ENCODE measurements at regions not wholly inside any gene's neighbourhood (a gene's known extent, or its start where the extent isn't known, plus 50 kb on each side); places are given as distances from the start of the nearest gene placed in this dataset.

GRCh38 chr9:3664044-3664443 is 138.2 kb upstream of the RFX3 start (continued):
- TF ChIP-seq, protein P1, sequence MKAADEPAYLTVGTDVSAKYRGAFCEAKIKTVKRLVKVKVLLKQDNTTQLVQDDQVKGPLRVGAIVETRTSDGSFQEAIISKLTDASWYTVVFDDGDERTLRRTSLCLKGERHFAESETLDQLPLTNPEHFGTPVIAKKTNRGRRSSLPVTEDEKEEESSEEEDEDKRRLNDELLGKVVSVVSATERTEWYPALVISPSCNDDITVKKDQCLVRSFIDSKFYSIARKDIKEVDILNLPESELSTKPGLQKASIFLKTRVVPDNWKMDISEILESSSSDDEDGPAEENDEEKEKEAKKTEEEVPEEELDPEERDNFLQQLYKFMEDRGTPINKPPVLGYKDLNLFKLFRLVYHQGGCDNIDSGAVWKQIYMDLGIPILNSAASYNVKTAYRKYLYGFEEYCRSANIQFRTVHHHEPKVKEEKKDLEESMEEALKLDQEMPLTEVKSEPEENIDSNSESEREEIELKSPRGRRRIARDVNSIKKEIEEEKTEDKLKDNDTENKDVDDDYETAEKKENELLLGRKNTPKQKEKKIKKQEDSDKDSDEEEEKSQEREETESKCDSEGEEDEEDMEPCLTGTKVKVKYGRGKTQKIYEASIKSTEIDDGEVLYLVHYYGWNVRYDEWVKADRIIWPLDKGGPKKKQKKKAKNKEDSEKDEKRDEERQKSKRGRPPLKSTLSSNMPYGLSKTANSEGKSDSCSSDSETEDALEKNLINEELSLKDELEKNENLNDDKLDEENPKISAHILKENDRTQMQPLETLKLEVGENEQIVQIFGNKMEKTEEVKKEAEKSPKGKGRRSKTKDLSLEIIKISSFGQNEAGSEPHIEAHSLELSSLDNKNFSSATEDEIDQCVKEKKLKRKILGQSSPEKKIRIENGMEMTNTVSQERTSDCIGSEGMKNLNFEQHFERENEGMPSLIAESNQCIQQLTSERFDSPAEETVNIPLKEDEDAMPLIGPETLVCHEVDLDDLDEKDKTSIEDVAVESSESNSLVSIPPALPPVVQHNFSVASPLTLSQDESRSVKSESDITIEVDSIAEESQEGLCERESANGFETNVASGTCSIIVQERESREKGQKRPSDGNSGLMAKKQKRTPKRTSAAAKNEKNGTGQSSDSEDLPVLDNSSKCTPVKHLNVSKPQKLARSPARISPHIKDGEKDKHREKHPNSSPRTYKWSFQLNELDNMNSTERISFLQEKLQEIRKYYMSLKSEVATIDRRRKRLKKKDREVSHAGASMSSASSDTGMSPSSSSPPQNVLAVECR (CRISPR knock-in tag; IDR thresholded peaks at IDR 0.05; ENCODE audit: borderline replicate concordance) = no peak
- TF ChIP-seq, protein P2, sequence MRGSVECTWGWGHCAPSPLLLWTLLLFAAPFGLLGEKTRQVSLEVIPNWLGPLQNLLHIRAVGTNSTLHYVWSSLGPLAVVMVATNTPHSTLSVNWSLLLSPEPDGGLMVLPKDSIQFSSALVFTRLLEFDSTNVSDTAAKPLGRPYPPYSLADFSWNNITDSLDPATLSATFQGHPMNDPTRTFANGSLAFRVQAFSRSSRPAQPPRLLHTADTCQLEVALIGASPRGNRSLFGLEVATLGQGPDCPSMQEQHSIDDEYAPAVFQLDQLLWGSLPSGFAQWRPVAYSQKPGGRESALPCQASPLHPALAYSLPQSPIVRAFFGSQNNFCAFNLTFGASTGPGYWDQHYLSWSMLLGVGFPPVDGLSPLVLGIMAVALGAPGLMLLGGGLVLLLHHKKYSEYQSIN (CRISPR knock-in tag; IDR thresholded peaks at IDR 0.05; ENCODE audit: borderline replicate concordance) = no peak
- TF ChIP-seq, protein P3, sequence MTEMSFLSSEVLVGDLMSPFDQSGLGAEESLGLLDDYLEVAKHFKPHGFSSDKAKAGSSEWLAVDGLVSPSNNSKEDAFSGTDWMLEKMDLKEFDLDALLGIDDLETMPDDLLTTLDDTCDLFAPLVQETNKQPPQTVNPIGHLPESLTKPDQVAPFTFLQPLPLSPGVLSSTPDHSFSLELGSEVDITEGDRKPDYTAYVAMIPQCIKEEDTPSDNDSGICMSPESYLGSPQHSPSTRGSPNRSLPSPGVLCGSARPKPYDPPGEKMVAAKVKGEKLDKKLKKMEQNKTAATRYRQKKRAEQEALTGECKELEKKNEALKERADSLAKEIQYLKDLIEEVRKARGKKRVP (CRISPR knock-in tag; IDR thresholded peaks at IDR 0.05) = no peak
- TF ChIP-seq MXI1 (IDR thresholded peaks at IDR 0.05; ENCODE audit: borderline replicate concordance, low read depth, low read length) = no peak
- TF ChIP-seq ZNF530 (CRISPR knock-in tag; IDR thresholded peaks at IDR 0.05; ENCODE audit: low read depth) = no peak

DNA sequence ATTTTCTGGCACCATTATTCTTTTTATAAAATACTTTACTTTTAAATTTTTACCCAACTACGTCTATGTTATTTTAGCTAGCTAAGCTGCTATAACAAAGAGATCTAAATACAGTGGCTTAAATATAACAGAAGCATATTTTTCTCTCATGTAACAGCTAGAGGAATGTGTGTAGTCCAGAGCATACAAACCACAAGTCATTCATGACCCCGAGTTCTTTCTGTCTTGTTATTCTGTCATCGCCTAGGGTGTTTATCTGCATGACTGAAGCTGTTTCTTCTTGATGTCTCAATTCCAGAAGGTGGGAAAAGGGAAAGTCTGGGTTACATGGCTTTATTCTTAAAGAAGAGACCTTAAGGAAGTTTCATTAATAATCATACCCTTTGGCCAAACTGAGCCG is 136.9 kb upstream of the RFX3 start:
- Histone ChIP-seq H3K9ac (ENCODE audit: insufficient read depth, low read depth, low read length) (no peak overlapping the region), H2AFZ (ENCODE audit: low read length) (no peak overlapping the region), H3K27me3 (ENCODE audit: control insufficient read depth in 1 of 2, insufficient read depth in 2 of 2, low read length in 2 of 2) (0 out of 5 replicates have a peak, but pooled peaks cover 0 to 2% of the 10 kb centered on the region in 2 experiments), H3K9me3 (ENCODE audit: low read length) (no peaks in the 10 kb centered on the region), H3K4me1 (ENCODE audit: insufficient read depth, low read length) (no peaks in the 10 kb centered on the region), H4K20me1 (ENCODE audit: insufficient read depth, low read length) (no peaks in the 10 kb centered on the region), H3K27ac (ENCODE audit: extremely low read length, insufficient read depth, low read length) (no peak overlapping the region), H3K36me3 (replicated peaks in 1 of 2; ENCODE audit: control insufficient read depth in 1 of 2, insufficient read depth in 2 of 2, low read length in 2 of 2) (no peaks in the 10 kb centered on the region), H3K4me3 (replicated peaks in 1 of 3; ENCODE audit: insufficient read depth in 1 of 3, low read depth in 2 of 3, low read length in 3 of 3) (no peak overlapping the region), H3K4me2 (ENCODE audit: low read depth, low read length) (no peak overlapping the region), H3K79me2 (ENCODE audit: insufficient read depth, low read length) (no peaks in the 10 kb centered on the region)
- intact Hi-C loops (cut with micrococcal nuclease; ENCODE audit: unreplicated experiment) = no loop called here
- no peak for ATAC-seq
- in situ Hi-C loops (cut with HindIII; ENCODE audit: extremely low pct_ligation_motif_present, low pct_unique_long_range_greater_than_20kb) = no loop called here
- POLR2A ChIA-PET = no interaction called here
- CTCF ChIA-PET (ENCODE audit: low intra/inter-chr PET ratio, low total read pairs) = no interaction called here
- 24% methylated on average over 4 of the region's 4 CpGs for WGBS (ENCODE audit: low lambda C conversion rate)
- BruUV-seq (replicated peaks) = no TSS peak
- FAIRE-seq = no peak
- no peak for DNase-seq (ENCODE audit: low spot score)
- no peak for TF ChIP-seq ZNF775 (CRISPR knock-in tag; IDR thresholded peaks at IDR 0.05; ENCODE audit: borderline replicate concordance)
- TF ChIP-seq ARNTL (CRISPR knock-in tag; IDR thresholded peaks at IDR 0.05) = no peak

All from HepG2 (cell line).